ENCODE measurements at regions not wholly inside any gene's neighbourhood (a gene's known extent, or its start where the extent isn't known, plus 50 kb on each side); places are given as distances from the start of the nearest gene placed in this dataset.

GRCh38 chr10:3241967-3242650 lies 69.5 kb upstream of the PITRM1 start:
- Mint-ChIP-seq H3K36me3 (no peaks in the 10 kb centered on the region), H3K27ac (no peak overlapping the region), H3K9me3 (no peaks in the 10 kb centered on the region)
- no peak for ATAC-seq
- DNase-seq (ENCODE audit: low spot score in 2 of 2), result no peak

GRCh38 chr10:3241274-3241921 lies 68.8 kb upstream of the PITRM1 start:
- ATAC-seq (no peak), DNase-seq (ENCODE audit: low spot score in 2 of 2) (no peak)
- Mint-ChIP-seq H3K9me3 (no peaks in the 10 kb centered on the region), H3K27ac (no peak overlapping the region), H3K36me3 (no peaks in the 10 kb centered on the region)

GRCh38 chr10:3239920-3240894 lies 67.6 kb upstream of the PITRM1 start:
- H3K36me3 Mint-ChIP-seq, result no peaks in the 10 kb centered on the region
- H3K9me3 Mint-ChIP-seq, result no peaks in the 10 kb centered on the region
- DNase-seq (ENCODE audit: low spot score in 2 of 2) (no peak), ATAC-seq (peak in 1 of 2 donors; percentile 16)
- H3K27ac Mint-ChIP-seq, result peak overlapping the region in 1 of 2 donors; percentile 52

- ATAC-seq (peak; percentile 83 to 89), DNase-seq (ENCODE audit: low spot score in 2 of 2) (peak in 1 of 2 donors; percentile 73)
- no peaks in the 10 kb centered on the region for H3K9me3 Mint-ChIP-seq
- no peak overlapping the region for H3K27ac Mint-ChIP-seq
- H3K36me3 Mint-ChIP-seq, result no peaks in the 10 kb centered on the region
Observed at GRCh38 chr10:3239066-3239919, 66.7 kb upstream of the PITRM1 start.

GRCh38 chr10:3238115-3238871 lies 65.7 kb upstream of the PITRM1 start:
- no peak for DNase-seq (ENCODE audit: low spot score in 2 of 2)
- no peaks in the 10 kb centered on the region for H3K9me3 Mint-ChIP-seq
- no peaks in the 10 kb centered on the region for H3K36me3 Mint-ChIP-seq
- ATAC-seq, result no peak
- H3K27ac Mint-ChIP-seq, result no peak overlapping the region

GRCh38 chr10:3237530-3237929 lies 64.9 kb upstream of the PITRM1 start:
- Mint-ChIP-seq H3K36me3 (no peaks in the 10 kb centered on the region), H3K9me3 (no peaks in the 10 kb centered on the region), H3K27ac (no peak overlapping the region)
- DNase-seq (ENCODE audit: low spot score in 2 of 2) (no peak), ATAC-seq (no peak)

- Mint-ChIP-seq H3K36me3 (no peaks in the 10 kb centered on the region), H3K9me3 (no peaks in the 10 kb centered on the region), H3K27ac (no peak overlapping the region)
- no peak for ATAC-seq
- no peak for DNase-seq (ENCODE audit: low spot score in 2 of 2)
Observed at GRCh38 chr10:3236644-3237404, 64.2 kb upstream of the PITRM1 start.

- no peaks in the 10 kb centered on the region for H3K9me3 Mint-ChIP-seq
- H3K27ac Mint-ChIP-seq, result no peak overlapping the region
- ATAC-seq, result no peak
- no peak for DNase-seq (ENCODE audit: low spot score in 2 of 2)
- H3K36me3 Mint-ChIP-seq, result no peaks in the 10 kb centered on the region
Observed at GRCh38 chr10:3235996-3236510, 63.5 kb upstream of the PITRM1 start.

- Mint-ChIP-seq H3K9me3 (no peaks in the 10 kb centered on the region), H3K27ac (no peak overlapping the region), H3K36me3 (no peaks in the 10 kb centered on the region)
- DNase-seq (ENCODE audit: low spot score in 2 of 2), result no peak
- ATAC-seq, result no peak
Observed at GRCh38 chr10:3235395-3235794, 62.8 kb upstream of the PITRM1 start.

GRCh38 chr10:3233486-3233990 lies 61.0 kb upstream of the PITRM1 start:
- H3K27ac Mint-ChIP-seq, result no peak overlapping the region
- H3K9me3 Mint-ChIP-seq, result no peaks in the 10 kb centered on the region
- H3K36me3 Mint-ChIP-seq, result no peaks in the 10 kb centered on the region
- DNase-seq (ENCODE audit: low spot score in 2 of 2), result no peak
- ATAC-seq, result no peak

- H3K36me3 Mint-ChIP-seq, result no peaks in the 10 kb centered on the region
- DNase-seq (ENCODE audit: low spot score in 2 of 2) (no peak), ATAC-seq (no peak)
- H3K9me3 Mint-ChIP-seq, result no peaks in the 10 kb centered on the region
- H3K27ac Mint-ChIP-seq, result no peak overlapping the region
Observed at GRCh38 chr10:3231951-3232730, 59.6 kb upstream of the PITRM1 start.

- no peak overlapping the region for H3K27ac Mint-ChIP-seq
- ATAC-seq, result no peak
- no peaks in the 10 kb centered on the region for H3K36me3 Mint-ChIP-seq
- no peak for DNase-seq (ENCODE audit: low spot score in 2 of 2)
- no peaks in the 10 kb centered on the region for H3K9me3 Mint-ChIP-seq
Observed at GRCh38 chr10:3229815-3230214, 57.2 kb upstream of the PITRM1 start.

- DNase-seq (ENCODE audit: low spot score in 2 of 2), result no peak
- Mint-ChIP-seq H3K9me3 (no peaks in the 10 kb centered on the region), H3K27ac (no peak overlapping the region)
Observed at GRCh38 chr10:3228629-3228945, 56.0 kb upstream of the PITRM1 start.

GRCh38 chr10:3226960-3227744 lies 54.6 kb upstream of the PITRM1 start:
- H3K27ac Mint-ChIP-seq, result peak overlapping the region; percentile 87 to 89
- DNase-seq (ENCODE audit: low spot score in 2 of 2), result no peak
- no peaks in the 10 kb centered on the region for H3K36me3 Mint-ChIP-seq
- no peaks in the 10 kb centered on the region for H3K9me3 Mint-ChIP-seq
- no peak for ATAC-seq

More at GRCh38 chr10:3228629-3228945, 56.0 kb upstream of the PITRM1 start:
- no peak for ATAC-seq
- no peaks in the 10 kb centered on the region for H3K36me3 Mint-ChIP-seq
